Body of pancreas (tissue), 4 donors: ENCODE measurements at regions not wholly inside any gene's neighbourhood (a gene's known extent, or its start where the extent isn't known, plus 50 kb on each side); places are given as distances from the start of the nearest gene placed in this dataset.

Experiments used
- CTCF ChIP-seq, 7 experiments: fragments of 450-650 bp in 4 of 7; fragments of 200-600 bp in 3 of 7; sonication (generic) in 3 of 7; IDR thresholded peaks; one replicate each; pipeline ENCODE4 v1.5.1; 2016 to 2019; ENCODE audit warnings: antibody characterized with exemption in 7 of 7
- POLR2A ChIP-seq, 3 donors: fragments of 450-650 bp; IDR thresholded peaks; one replicate each; pipeline ENCODE4 v1.6.1; 2016; ENCODE audit warnings: antibody characterized with exemption in 3 of 3, mild to moderate bottlenecking in 2 of 3

GRCh38 chr6:134721060-134721405, 228.9 kb downstream of the ALDH8A1 start:
- no peak for TF ChIP-seq CTCF (IDR thresholded peaks at IDR 0.05)
- no peak for TF ChIP-seq POLR2A (IDR thresholded peaks at IDR 0.05)
